Activated B cell treated with CpG ODN at 0.5 μM for 24 hours (primary cell): ENCODE measurements at regions not wholly inside any gene's neighbourhood (a gene's known extent, or its start where the extent isn't known, plus 50 kb on each side); places are given as distances from the start of the nearest gene placed in this dataset.

Source experiments
- ATAC-seq: fragments of 200-7000 bp; cut with Tn5 transposase; one replicate; pipeline ENCODE4 v1.10.0; 2021; ENCODE audit warnings: low read depth, mild to moderate bottlenecking, moderate library complexity
- CTCF ChIA-PET: fragments of 350-600 bp; sonication (Branson Sonifier 250); formaldehyde crosslinking; loops from one replicate; lab custom pipeline; 2021; ENCODE audit warnings: antibody characterized with exemption; lab: Charles Lee
- POLR2A ChIA-PET: fragments of 350-600 bp; sonication (Branson Sonifier 250); formaldehyde crosslinking; loops from one replicate; lab custom pipeline; 2021; ENCODE audit warnings: antibody characterized with exemption; lab: Charles Lee
- DNase-seq: peaks from one replicate; pipeline ENCODE4 v3.0.0; 2022
- H3K27ac Mint-ChIP-seq: one replicate; pipeline ENCODE4 v1.8.0; 2020; ENCODE audit warnings: mixed read lengths
- H3K27me3 Mint-ChIP-seq: one replicate; pipeline ENCODE4 v1.8.0; 2021; ENCODE audit warnings: mixed read lengths
- H3K36me3 Mint-ChIP-seq: one replicate; pipeline ENCODE4 v1.8.0; 2021; ENCODE audit warnings: low read depth, mixed read lengths
- H3K4me1 Mint-ChIP-seq: one replicate; pipeline ENCODE4 v1.8.0; 2021; ENCODE audit warnings: mixed read lengths
- H3K4me3 Mint-ChIP-seq: one replicate; pipeline ENCODE4 v1.8.0; 2020; ENCODE audit warnings: mild to moderate bottlenecking, mixed read lengths
- H3K9me3 Mint-ChIP-seq: one replicate; pipeline ENCODE4 v1.8.0; 2020; ENCODE audit warnings: mixed read lengths
- CTCF ChIP-seq: fragments of 200-600 bp; IDR thresholded peaks from one replicate; pipeline ENCODE4 v1.8.0; 2022; ENCODE audit warnings: antibody characterized with exemption, mild to moderate bottlenecking
- intact Hi-C: fragments of 100-400 bp; cut with micrococcal nuclease; formaldehyde crosslinking; loops from one replicate; pipeline ENCODE4 v1.15.1; 2024

- no peak overlapping the region for H3K4me3 Mint-ChIP-seq
- POLR2A ChIA-PET: no interaction called here
- H3K4me1 Mint-ChIP-seq: no peaks in the 10 kb centered on the region
- no peak for DNase-seq
- peaks cover 10% of the 10 kb centered on the region for H3K9me3 Mint-ChIP-seq
- CTCF ChIA-PET: no interaction called here
- H3K27ac Mint-ChIP-seq: no peak overlapping the region
- H3K36me3 Mint-ChIP-seq: no peaks in the 10 kb centered on the region
- ATAC-seq: no peak
- H3K27me3 Mint-ChIP-seq: no peaks in the 10 kb centered on the region
- intact Hi-C loops: no loop called here
- TF ChIP-seq CTCF: no peak
Measured at GRCh38 chr13:104057861-104058260, 991.6 kb upstream of the SLC10A2 start.

GRCh38 chr13:104045907-104046306 is 979.7 kb upstream of the SLC10A2 start:
- no peak for ATAC-seq
- H3K27ac Mint-ChIP-seq: no peak overlapping the region

GRCh38 chr13:104043184-104043583 is 977.0 kb upstream of the SLC10A2 start:
- DNase-seq: no peak

More at GRCh38 chr13:104045907-104046306, 979.7 kb upstream of the SLC10A2 start:
- ChIA-PET CTCF (no interaction called here), POLR2A (no interaction called here)
- Mint-ChIP-seq H3K27me3 (no peaks in the 10 kb centered on the region), H3K36me3 (no peaks in the 10 kb centered on the region), H3K4me3 (no peak overlapping the region), H3K4me1 (no peaks in the 10 kb centered on the region), H3K9me3 (peaks cover 3% of the 10 kb centered on the region)
- DNase-seq: no peak
- TF ChIP-seq CTCF: no peak
- intact Hi-C loops: no loop called here

GRCh38 chr13:104034891-104035290 is 968.7 kb upstream of the SLC10A2 start:
- Mint-ChIP-seq H3K27ac (no peak overlapping the region), H3K4me3 (no peak overlapping the region), H3K27me3 (no peaks in the 10 kb centered on the region), H3K36me3 (no peaks in the 10 kb centered on the region), H3K4me1 (no peaks in the 10 kb centered on the region), H3K9me3 (peaks cover 8% of the 10 kb centered on the region)
- no peak for TF ChIP-seq CTCF
- POLR2A ChIA-PET: no interaction called here
- CTCF ChIA-PET: no interaction called here
- DNase-seq (no peak), ATAC-seq (no peak)
- intact Hi-C loops: no loop called here

More at GRCh38 chr13:104043184-104043583, 977.0 kb upstream of the SLC10A2 start:
- ChIA-PET CTCF (no interaction called here), POLR2A (no interaction called here)
- Mint-ChIP-seq H3K9me3 (peaks cover 6% of the 10 kb centered on the region), H3K4me1 (no peaks in the 10 kb centered on the region), H3K27me3 (no peaks in the 10 kb centered on the region), H3K36me3 (no peaks in the 10 kb centered on the region), H3K4me3 (no peak overlapping the region), H3K27ac (no peak overlapping the region)
- no peak for TF ChIP-seq CTCF
- intact Hi-C loops: no loop called here
- ATAC-seq: no peak

- TF ChIP-seq CTCF: no peak
- POLR2A ChIA-PET: no interaction called here
- DNase-seq: no peak
- intact Hi-C loops: no loop called here
- CTCF ChIA-PET: no interaction called here
- Mint-ChIP-seq H3K4me3 (no peak overlapping the region), H3K27me3 (no peaks in the 10 kb centered on the region), H3K9me3 (peaks cover 5% of the 10 kb centered on the region), H3K27ac (no peak overlapping the region), H3K36me3 (no peaks in the 10 kb centered on the region), H3K4me1 (no peaks in the 10 kb centered on the region)
- ATAC-seq: no peak
Measured at GRCh38 chr13:104025303-104025702, 959.1 kb upstream of the SLC10A2 start.
